ENCODE measurements at regions not wholly inside any gene's neighbourhood (a gene's known extent, or its start where the extent isn't known, plus 50 kb on each side); places are given as distances from the start of the nearest gene placed in this dataset.

GRCh38 chr20:17024513-17025119 lies 202.2 kb upstream of the PCSK2 start:
- H3K27ac ChIP-seq = no peak overlapping the region

GRCh38 chr20:17026346-17026745 lies 200.5 kb upstream of the PCSK2 start:
- no peak overlapping the region for H3K27ac ChIP-seq
- TF ChIP-seq CTCF (conservative IDR thresholded peaks at IDR 0.05) (no peak), ZFX (IDR thresholded peaks at IDR 0.05) (no peak)

More at GRCh38 chr20:17024513-17025119, 202.2 kb upstream of the PCSK2 start:
- TF ChIP-seq CTCF (conservative IDR thresholded peaks at IDR 0.05) (no peak), ZFX (IDR thresholded peaks at IDR 0.05) (no peak)

- H3K27ac ChIP-seq = no peak overlapping the region
- TF ChIP-seq CTCF (conservative IDR thresholded peaks at IDR 0.05) (no peak), ZFX (IDR thresholded peaks at IDR 0.05) (no peak)
Measured at GRCh38 chr20:17029698-17030097, 197.1 kb upstream of the PCSK2 start.

GRCh38 chr20:17036541-17036940 lies 190.3 kb upstream of the PCSK2 start:
- TF ChIP-seq ZFX (IDR thresholded peaks at IDR 0.05) = no peak
- no peak for TF ChIP-seq CTCF (conservative IDR thresholded peaks at IDR 0.05)
- H3K27ac ChIP-seq = no peak overlapping the region

GRCh38 chr20:17042122-17042521 lies 184.7 kb upstream of the PCSK2 start:
- TF ChIP-seq ZFX (IDR thresholded peaks at IDR 0.05) = no peak
- no peak for TF ChIP-seq CTCF (conservative IDR thresholded peaks at IDR 0.05)

GRCh38 chr20:17043323-17043722 lies 183.5 kb upstream of the PCSK2 start:
- no peak for TF ChIP-seq CTCF (conservative IDR thresholded peaks at IDR 0.05)
- TF ChIP-seq ZFX (IDR thresholded peaks at IDR 0.05) = no peak
- no peak overlapping the region for H3K27ac ChIP-seq

More at GRCh38 chr20:17042122-17042521, 184.7 kb upstream of the PCSK2 start:
- no peak overlapping the region for H3K27ac ChIP-seq

- no peak overlapping the region for H3K27ac ChIP-seq
- TF ChIP-seq ZFX (IDR thresholded peaks at IDR 0.05) = no peak
- TF ChIP-seq CTCF (conservative IDR thresholded peaks at IDR 0.05) = no peak
Measured at GRCh38 chr20:17044891-17045290, 181.9 kb upstream of the PCSK2 start.
